Activated CD8-positive, alpha-beta memory T cell treated with anti-CD3 and anti-CD28 coated beads, Interleukin-2, amount 50 U/mL, for 48 hours (primary cell): ENCODE measurements at regions not wholly inside any gene's neighbourhood (a gene's known extent, or its start where the extent isn't known, plus 50 kb on each side); places are given as distances from the start of the nearest gene placed in this dataset.
"Not testable (repeated sequence)": the region's sequence is repeated elsewhere in the genome, so short reads cannot be mapped to it uniquely, and the experiment has no call there.

Experiments used
- DNase-seq: peaks from one replicate; pipeline ENCODE4 v3.0.0-alpha.2; 2020

GRCh38 chr9:41839786-41840185 is 289.4 kb downstream of the CNTNAP3B start:
- not testable (repeated sequence) for DNase-seq

DNA sequence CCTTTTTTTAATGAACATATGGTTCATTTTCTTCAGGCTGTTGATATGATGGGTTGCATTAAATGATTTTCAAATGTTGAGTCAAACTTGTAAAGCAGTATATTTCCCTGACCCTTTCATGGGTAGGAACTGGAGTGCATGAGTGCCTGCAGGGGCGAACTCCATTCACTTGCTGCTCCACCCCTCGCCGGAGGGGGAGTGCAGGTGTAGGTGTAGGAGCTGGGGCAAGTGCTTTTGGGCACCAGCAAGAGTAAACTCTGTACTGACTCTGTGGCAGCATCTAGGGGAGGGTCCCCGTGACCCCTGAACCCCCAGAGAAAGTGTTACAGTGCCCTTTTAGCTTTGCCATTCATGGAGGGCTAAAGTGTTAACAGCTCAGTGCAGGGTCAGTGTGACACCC is 290.3 kb downstream of the CNTNAP3B start:
- DNase-seq = not testable (repeated sequence)

DNA sequence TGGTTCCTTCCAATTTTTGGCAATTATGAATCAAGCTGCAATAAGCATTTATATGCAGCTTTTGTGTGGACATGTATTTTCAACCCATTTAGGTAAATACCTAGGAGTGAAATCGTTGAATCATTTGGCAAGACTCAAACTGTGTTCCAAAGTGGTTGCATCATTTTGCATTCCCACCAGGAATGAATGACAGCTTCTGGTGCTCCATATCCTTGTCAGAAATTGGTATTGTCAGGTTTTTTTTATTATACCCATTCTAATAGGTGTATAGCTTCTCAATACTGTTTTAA is 290.7 kb downstream of the CNTNAP3B start:
- DNase-seq = not testable (repeated sequence)

DNA sequence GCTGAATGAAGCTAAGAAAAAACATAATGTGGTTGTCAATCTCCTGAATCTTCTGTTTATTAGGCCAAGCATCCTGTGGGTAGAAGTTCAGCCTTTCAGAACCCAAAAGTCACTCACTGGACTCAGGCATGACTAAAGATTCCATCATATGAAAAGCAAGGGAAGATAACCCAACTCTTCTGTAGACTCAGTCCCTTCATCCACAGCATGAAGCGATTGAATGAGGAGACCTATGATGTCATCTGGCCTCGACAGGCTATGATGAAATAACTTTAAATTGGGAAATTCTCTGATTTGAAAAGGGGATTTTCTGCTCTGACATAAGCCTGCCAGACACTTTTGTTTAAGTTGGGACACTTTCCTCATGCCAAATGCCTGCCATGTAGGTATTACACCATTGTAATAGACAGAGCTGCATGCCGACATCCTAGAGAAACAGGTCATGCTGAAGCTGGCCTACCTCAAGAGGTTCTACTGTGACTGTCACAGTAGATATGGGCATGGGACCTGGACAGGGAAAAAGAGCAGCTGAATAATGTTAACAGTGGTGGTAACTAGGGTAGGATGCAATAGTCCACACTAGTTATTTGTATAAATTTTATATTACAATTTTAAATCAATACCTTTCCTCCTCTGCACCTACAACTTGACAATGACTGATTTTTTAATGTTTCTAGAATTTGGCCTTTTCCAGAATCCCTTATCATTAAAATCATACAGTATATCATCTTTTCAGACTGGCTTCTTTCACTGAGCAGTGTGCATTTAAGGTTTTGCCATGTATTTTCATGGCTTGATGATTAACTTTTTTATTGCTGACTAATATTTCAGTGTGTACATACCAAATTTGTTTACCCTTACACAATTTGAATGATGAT is 291.3 kb downstream of the CNTNAP3B start:
- not testable (repeated sequence) for DNase-seq

DNA sequence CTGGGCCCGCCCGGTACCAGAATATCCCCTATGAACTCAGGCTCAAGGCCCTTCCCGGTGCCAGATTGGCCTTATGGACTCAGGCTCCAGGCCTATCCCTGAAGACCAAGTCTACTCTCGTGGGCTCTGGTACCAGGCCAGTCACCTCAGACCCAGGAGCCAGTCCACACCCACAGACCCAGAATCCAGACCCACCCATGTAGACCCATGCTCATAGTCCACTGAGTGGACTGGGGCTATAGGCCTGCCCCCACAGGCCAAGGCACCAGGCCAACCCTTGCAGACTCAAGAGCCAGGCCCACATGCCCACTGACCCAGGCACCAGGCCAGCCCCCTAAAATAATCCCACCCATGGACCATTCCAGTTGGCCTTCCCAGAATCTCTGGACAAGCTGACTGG is 296.1 kb downstream of the CNTNAP3B start:
- not testable (repeated sequence) for DNase-seq

DNA sequence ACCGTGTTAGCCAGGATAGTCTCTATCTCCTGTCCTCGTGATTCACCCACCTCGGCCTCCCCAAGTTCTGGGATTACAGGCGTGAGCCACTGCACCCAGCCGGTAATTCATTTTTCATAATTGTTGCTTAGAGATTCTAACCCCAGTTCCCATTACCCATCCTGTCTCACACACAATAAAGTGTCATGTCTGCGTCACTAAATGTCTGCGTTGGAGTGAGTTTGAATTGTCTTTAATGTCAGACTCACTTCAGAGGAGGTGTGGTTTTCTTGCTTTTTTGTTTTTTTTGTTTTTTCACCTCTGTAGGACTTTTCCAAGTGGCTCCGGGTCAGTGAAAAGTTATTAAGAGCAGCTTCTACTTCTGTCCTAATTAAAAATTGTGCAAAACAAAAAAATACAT is 304.5 kb downstream of the CNTNAP3B start:
- not testable (repeated sequence) for DNase-seq

- DNase-seq = not testable (repeated sequence)
Measured at GRCh38 chr9:41802706-41803105, 326.5 kb downstream of the CNTNAP3B start.

DNA sequence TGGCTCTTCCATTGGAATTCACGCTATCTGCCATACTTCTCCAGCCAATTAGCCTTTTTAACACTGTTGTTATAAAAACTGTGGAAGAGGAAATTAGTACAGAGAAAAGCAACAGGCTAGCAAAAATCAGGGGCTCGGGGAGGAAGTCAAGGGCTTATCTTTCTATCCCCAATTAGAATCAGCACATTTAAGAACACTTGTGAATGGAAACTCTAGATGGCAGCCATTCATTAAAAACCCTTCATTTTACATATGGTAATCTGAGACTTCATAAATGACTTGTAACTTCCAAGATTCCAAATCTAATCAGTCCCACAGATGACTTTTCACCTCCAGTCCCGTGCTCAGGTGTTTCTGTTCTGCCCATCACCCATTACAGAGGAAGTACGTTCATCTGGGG is 330.5 kb downstream of the CNTNAP3B start:
- not testable (repeated sequence) for DNase-seq

DNA sequence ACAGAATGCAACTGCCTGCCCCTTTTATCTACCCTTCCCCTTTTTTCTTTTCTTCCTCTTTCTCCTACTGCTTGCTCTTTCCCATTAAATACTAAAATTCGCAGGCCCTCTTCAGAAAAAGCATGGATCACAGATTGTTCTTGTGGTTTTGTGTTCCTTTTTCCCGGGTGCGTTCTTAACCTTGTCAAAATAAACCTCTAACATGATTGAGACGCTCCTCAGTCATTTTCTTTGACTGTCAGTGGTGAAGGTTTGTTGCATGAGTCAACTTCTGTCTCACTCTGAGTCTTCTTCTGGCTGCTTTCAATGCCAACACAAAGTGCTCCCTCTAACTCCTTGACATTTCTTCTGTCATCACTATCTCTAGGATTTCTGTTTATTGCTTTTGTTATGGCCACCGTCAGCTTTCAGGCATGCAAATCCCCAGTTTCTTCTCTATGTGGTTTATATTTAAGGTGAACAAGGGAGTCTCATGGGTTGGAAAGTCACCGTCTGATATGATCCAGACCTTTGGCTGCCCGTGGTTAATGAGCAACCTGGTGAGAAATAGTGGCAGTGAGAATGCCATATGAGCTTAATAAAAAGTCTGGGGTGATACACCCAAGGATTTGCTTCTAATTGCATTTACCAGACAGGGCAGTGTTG is 338.4 kb downstream of the CNTNAP3B start:
- not testable (repeated sequence) for DNase-seq

GRCh38 chr9:41790007-41790406 is 339.2 kb downstream of the CNTNAP3B start:
- not testable (repeated sequence) for DNase-seq

GRCh38 chr9:41789387-41789786 is 339.8 kb downstream of the CNTNAP3B start:
- DNase-seq = not testable (repeated sequence)

- DNase-seq = not testable (repeated sequence)
Measured at GRCh38 chr9:41787951-41788350, 341.3 kb downstream of the CNTNAP3B start.

GRCh38 chr9:41787270-41787669 is 342.0 kb downstream of the CNTNAP3B start:
- DNase-seq = not testable (repeated sequence)

DNA sequence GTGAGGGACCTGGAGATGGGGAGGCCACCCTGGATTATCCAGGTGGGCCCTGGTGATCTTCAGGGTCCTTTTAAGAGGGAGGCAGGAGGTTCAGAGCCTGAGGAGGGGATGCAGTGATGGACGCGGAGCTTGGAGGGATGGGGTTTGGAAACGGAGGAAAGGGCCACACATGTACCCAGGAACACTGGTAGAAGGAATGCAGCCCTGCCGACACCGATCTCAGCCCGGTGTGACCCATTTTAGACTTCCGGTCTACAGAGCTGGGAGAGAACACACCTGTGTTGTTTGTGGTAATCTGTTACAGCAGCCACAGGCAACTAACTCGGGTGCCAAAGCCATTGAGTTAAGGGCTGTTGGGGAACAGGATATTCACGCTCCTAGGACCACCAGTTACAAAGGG is 345.2 kb downstream of the CNTNAP3B start:
- DNase-seq = not testable (repeated sequence)

DNA sequence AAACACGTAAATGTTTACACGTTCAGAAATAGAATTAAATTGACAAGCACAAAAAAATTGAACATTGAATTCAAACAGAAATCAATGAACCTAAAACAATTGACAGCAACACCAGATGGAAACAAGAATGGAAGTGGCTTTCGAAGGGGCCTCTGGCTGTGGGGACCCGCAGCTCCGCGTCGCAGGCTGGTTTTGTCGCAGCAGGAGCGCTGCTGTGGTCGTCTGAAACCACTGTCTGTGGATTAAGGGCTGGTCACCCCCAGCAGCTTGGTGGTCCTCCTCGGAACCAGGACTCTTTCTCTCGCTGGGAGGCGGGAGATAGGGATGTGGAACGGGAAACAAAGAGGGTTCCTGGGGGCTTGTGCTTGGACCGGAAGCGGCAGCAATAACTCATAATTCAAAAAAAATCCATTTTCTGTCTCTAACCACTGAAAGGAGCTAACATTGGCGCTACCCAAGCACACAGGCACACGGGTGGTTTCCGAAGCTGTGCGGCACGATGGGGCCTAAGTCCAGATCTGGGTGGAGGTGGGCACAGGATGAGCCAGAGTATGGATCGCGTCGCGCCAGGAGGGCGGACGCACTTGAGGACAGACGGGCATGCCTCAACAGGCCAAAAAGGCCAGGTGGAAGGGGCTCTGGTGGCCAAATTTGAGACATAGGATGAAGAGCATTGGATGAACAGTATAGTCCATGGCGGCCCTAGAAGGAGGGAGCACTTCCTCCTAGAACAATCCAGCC is 346.0 kb downstream of the CNTNAP3B start:
- not testable (repeated sequence) for DNase-seq

- not testable (repeated sequence) for DNase-seq
Measured at GRCh38 chr9:41781899-41782298, 347.3 kb downstream of the CNTNAP3B start.

GRCh38 chr9:41779897-41780406 is 349.3 kb downstream of the CNTNAP3B start:
- DNase-seq = not testable (repeated sequence)

DNA sequence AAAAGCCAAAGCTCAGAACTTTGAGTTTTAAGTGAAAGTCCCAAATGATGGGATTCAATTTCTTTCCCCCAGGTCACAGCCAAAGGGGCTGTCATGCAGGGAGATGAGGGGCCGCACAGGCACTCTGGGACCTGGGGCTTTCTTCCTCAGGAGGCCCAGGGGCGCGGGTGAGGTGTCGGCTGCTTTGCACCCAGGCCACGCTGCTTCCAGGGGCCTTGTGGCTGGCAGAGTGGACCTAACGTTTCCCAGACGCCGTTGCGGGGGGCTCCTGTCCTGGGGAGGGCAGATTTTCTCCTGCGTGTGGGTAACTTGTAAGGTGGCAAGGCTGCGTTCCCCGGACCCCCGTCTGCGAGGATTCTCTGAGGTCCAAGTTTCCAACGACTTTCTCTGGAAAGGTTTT is 350.0 kb downstream of the CNTNAP3B start:
- DNase-seq = not testable (repeated sequence)

DNA sequence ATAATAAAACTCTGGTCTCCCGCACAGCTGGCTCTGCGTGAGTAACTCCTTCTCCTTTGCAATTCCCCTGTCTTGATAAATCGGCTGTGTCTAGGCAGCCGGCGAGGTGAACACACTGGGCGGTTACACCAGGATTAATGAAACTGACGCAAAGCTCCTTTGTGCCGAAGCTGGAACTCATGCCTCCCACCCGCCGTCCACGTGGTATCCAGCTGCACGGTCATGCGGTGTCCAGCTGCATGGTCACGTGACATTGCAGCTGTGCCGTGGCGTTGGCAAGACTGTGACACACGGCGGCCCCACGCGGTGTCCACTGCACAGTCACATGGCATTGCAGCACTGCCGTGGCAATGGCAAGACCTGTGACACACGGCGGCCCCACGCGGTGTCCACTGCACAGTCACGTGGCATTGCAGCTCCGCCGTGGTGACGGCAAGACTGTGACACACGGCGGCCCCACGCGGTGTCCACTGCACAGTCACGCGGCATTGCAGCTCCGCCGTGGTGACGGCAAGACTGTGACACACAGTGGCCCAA is 350.6 kb downstream of the CNTNAP3B start:
- DNase-seq = not testable (repeated sequence)

DNA sequence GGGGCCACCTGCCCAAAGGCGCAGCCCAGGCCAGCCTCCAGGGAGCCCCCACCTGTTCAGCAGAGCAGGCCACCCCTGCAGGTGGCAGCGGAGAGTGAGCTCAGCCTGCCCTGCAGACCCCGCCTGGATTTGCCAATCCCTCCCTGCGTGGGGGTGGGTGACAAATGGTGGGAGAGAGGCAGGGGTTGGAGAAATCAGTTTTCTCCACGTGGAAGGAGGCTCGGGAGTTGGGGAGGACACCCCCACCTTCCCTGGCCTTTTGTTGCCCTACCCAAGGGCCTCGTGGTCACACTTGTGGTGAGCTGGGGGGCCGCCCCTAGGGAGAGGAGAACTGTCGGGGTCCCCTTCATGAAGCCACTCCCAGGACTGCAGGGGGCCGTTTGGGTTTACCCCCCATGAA is 351.7 kb downstream of the CNTNAP3B start:
- DNase-seq = not testable (repeated sequence)

GRCh38 chr9:41772541-41772940 is 356.7 kb downstream of the CNTNAP3B start:
- DNase-seq = not testable (repeated sequence)

GRCh38 chr9:41771693-41772092 is 357.5 kb downstream of the CNTNAP3B start:
- not testable (repeated sequence) for DNase-seq

- not testable (repeated sequence) for DNase-seq
Measured at GRCh38 chr9:41754822-41755221, 374.4 kb downstream of the CNTNAP3B start.
